GM19035 (cell line): ENCODE measurements at regions not wholly inside any gene's neighbourhood (a gene's known extent, or its start where the extent isn't known, plus 50 kb on each side); places are given as distances from the start of the nearest gene placed in this dataset.
"Not testable (repeated sequence)": the region's sequence is repeated elsewhere in the genome, so short reads cannot be mapped to it uniquely, and the experiment has no call there.

ENCODE experiments used
- ATAC-seq: cut with Tn5 transposase; IDR thresholded peaks from one replicate; pipeline ENCODE4 v1.9.1; 2021; ENCODE audit not compliant: unreplicated experiment

DNA sequence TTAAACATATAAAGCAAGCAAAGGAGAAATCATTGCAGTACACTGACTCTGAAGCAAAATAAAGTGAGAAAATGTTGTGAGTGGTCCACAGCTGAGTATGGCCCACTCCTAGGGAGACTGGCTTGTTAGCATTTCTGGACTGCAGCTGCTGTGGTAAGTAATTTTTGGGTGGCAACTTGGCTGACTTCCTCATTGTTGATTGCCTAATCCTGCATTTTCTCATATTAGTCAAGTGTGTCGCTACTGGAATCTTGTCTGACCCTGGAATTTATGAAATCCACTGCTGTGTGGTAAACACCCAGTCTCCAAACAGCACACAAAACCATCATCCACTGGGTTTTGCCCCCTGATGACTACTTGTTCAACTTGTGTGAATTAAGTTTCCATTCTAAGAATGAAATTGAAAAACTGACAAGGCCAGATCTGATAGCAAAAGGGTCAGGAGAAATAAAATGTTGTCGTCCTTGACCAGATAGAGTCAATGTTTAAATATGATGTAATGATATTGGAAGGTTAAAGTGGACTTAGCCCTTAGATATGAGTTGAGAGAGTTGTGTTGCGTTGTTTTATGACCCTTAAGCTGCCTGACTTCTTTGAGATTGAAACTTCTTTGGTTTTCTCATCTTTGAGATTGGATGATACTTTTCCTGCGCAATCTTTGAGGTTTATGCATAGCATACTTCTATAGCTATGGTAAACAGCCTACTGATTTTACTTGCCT lies 106.6 kb upstream of the SEC22B start:
- not testable (repeated sequence) for ATAC-seq

GRCh38 chr1:120278259-120278610 lies 101.9 kb upstream of the SEC22B start:
- not testable (repeated sequence) for ATAC-seq

DNA sequence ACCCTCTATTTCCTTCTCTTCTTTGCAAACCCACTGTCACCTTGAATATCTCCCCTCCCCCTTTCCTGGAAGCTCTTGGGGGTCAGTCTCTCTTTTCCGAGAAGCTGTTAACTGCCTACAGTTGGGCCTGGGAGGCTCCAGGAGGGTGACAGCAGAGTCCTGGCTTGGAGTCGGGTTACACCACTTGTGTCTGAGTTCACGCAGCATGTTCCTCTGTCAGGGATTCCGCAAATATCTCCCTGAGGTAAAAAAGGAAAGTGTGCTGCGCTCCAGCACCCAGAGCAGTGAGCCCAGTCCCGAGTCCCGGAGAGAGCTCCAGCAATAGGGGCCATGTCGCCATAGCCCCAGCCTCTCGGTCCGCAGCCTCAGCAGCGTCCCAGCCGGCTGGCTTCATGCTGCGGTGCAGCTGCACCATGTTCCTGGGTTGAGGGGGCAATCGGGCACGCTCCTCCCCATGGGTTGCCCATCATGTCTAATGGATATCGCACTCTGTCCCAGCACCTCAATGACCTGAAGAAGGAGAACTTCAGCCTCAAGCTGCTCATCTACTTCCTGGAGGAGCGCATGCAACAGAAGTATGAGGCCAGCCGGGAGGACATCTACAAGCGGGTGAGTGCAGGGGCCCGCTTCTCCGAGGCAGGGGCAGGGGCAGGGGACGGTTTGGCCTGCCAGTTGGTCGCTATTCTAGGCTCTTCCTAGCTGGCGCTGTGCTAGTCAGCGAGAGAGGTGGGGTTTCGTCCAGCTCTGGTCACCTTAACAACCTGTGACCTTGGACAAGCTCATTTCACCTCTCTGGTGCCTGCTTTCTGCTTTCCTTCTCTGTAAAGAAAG lies 101.3 kb upstream of the SEC22B start:
- ATAC-seq: not testable (repeated sequence)

GRCh38 chr1:120276710-120277109 lies 100.4 kb upstream of the SEC22B start:
- not testable (repeated sequence) for ATAC-seq

GRCh38 chr1:120274438-120274837 lies 98.1 kb upstream of the SEC22B start:
- ATAC-seq: not testable (repeated sequence)

GRCh38 chr1:120273363-120273762 lies 97.0 kb upstream of the SEC22B start:
- ATAC-seq: not testable (repeated sequence)

DNA sequence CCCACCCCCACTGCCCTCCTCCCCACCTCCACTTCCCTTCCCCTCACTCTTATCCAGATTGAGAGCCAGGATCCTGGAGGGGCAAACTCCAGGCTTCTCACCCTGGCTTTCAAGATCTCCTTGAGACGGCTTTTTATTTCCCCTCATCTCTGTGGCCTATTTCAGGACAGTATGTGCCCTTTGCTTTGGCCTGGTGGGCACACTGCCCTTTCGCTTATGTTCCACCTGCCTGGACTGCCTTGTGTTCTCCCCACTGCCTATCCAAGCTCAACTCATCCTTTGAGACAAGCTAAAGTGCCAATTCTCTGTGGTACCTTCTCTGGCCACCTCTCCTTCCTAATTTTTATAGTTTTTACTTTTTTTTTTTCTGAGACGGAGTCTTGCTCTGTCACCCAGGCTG lies 95.9 kb upstream of the SEC22B start:
- not testable (repeated sequence) for ATAC-seq

GRCh38 chr1:120271561-120272221 lies 95.4 kb upstream of the SEC22B start:
- not testable (repeated sequence) for ATAC-seq

DNA sequence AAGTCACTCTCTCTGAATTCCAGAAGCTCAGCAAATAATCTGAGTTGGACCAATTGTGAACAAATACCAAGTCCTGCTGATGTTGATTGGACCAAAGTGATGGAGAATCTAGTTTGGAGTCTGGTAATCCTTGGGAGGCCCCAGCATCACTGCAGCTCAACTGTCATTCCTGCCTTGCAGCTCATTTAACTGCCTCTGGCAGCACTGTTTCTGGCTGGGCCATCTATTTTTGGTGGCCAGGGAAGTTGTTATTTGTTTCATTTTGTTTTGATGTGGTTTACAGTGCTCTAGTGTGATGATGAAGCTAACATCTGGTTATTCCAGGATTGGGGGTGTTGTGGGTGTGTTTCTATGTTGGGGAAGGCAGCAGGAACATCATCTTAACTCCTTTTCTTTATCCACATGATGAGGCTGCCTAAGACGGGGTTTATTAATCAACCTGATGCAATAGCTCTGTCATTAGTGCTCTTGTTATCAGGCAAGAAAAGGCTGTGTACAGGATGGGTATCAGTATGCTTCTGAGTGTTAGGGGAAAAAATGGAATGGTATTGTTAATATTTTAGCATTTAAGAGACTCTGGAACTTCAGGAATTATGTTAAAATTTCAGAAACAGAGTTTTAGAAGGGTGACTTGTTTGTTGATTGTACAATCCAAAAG lies 91.7 kb upstream of the SEC22B start:
- ATAC-seq: not testable (repeated sequence)

- not testable (repeated sequence) for ATAC-seq
These were observed 88.2 kb upstream of the SEC22B start for GRCh38 chr1:120264564-120264963.

DNA sequence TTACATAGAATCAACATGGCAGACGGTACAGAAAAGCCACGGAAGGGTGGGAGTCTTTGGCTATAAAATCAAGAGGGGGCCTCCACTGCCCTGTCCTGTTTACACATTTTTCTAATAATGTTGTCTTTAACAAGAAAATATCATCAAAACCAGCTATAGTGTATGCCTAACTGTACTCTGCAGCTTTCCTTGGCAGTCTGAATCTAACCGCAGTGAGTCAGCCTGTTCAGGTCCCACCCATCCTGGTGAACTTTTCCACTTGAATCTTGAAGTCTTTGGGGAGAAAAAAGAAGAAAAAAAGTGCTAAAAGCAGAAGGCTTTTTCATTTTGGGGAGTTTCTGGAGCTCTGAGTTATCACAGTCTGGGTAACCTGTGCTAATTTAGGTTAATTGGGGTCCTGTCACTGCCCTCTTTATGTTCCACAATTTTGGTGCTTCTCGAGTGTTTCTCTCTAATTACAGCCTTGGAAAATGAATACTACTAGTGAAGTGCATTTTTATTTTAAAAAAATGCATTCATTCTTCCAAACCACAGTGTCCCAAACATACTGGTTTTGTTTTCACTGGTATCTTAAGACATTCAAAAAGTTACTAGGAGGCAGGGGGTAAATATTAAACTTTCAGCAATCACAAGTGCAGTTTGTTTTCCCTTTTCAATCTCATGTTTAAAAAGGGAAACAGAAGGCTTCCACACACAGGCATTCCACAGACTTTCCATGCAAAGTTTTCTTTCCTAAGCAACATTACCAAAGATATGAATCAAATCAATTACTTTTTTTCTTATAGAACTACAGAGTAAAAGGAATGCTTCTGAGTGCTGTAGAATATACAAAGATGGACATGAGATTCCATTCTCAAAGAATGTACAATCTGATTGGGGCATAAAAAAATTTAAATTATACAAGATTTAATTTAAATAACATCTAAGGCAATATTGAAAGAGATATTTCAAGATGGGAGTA lies 86.8 kb upstream of the SEC22B start:
- ATAC-seq: not testable (repeated sequence)

- not testable (repeated sequence) for ATAC-seq
These were observed 81.4 kb upstream of the SEC22B start for GRCh38 chr1:120257778-120258105.

- not testable (repeated sequence) for ATAC-seq
These were observed 80.9 kb upstream of the SEC22B start for GRCh38 chr1:120257064-120257777.

DNA sequence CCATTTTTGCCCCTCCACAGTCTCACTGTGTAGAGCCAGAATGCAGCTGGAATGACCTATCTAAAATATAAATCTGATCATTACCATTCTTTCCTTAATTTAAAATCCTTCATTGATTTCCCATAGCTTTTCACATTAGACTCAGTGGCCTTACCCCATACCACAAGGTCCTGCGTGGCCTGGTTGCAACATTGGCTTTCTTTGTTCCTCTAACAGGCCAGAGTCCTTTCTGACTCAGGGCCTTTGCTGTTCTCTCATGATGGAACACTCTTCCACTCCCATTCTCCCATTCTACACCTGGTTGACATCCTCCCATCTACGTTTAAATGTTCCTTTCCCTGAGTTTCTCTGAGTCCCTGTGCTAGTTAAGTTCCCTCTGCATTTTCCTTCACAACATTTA lies 74.4 kb upstream of the SEC22B start:
- not testable (repeated sequence) for ATAC-seq

- ATAC-seq: not testable (repeated sequence)
These were observed 72.6 kb upstream of the SEC22B start for GRCh38 chr1:120248726-120249427.

- not testable (repeated sequence) for ATAC-seq
These were observed 71.9 kb upstream of the SEC22B start for GRCh38 chr1:120248203-120248602.

DNA sequence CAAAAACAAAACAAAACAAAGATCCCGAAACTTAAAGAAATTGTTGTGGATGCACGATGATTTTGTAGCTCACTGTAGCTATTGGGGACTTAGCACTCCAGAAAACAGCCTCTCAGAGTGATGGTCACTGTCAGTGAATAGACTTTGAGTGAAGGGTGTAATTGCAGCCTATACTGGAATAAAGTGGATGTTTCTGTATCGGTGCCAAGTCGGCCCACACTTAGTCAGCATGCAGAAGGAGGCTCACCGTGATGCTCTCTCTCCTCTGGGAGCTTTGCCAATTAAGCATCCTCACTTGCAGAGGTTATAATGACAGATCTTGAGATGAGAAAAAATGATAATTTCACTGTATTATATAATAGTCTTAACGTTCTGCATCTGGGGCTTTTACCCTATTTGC lies 67.5 kb upstream of the SEC22B start:
- ATAC-seq: not testable (repeated sequence)

- not testable (repeated sequence) for ATAC-seq
These were observed 66.3 kb upstream of the SEC22B start for GRCh38 chr1:120242582-120242981.

DNA sequence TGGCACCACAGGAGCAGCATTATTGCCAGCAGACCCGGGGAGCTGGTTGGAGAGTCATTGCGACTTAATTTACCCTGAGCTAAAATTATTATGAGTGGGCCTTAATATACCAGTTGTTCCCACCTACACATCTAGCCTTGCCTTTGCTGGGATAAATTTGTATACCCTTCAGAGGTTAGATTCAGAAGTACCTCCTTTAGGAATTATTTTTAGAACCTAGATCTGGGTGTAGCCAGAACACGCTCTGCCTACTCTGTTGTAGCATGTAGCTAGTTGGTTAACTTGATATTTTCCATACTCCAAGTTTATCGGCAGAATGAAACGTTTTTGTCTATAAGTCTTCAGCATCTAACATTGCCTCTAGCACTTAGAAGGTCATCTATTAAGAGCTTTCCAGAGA lies 65.5 kb upstream of the SEC22B start:
- not testable (repeated sequence) for ATAC-seq
